GM23338 (cell line): ENCODE measurements at regions not wholly inside any gene's neighbourhood (a gene's known extent, or its start where the extent isn't known, plus 50 kb on each side); places are given as distances from the start of the nearest gene placed in this dataset.

ENCODE experiments used
- ATAC-seq: fragments of 200-7000 bp; cut with Tn5 transposase; 3 replicates; pipeline ENCODE4 v1.9.1; 2020
- DNase-seq: peaks from one replicate; pipeline ENCODE4 v3.0.0-alpha.2; 2015; ENCODE audit warnings: low spot score
- H2AFZ ChIP-seq: fragments of 200-600 bp; sonication (generic); 2 replicates; pipeline ENCODE4 v1.8.0; 2016; ENCODE audit warnings: antibody characterized with exemption, mild to moderate bottlenecking, moderate library complexity
- H3F3A ChIP-seq: fragments of 200-600 bp; sonication (generic); replicated peaks from 2 replicates; pipeline ENCODE4 v1.8.0; 2017; ENCODE audit warnings: antibody characterized with exemption, mixed run types, low read depth
- H3K27ac ChIP-seq: fragments of 200-600 bp; sonication (generic); 2 replicates; pipeline ENCODE4 v1.6.1; 2016; ENCODE audit warnings: low read depth
- H3K27me3 ChIP-seq: fragments of 200-600 bp; sonication (generic); 2 replicates; pipeline ENCODE4 v1.8.0; 2016; ENCODE audit warnings: mild to moderate bottlenecking, mixed run types, moderate library complexity; ENCODE audit not compliant: insufficient read depth
- H3K36me3 ChIP-seq: fragments of 200-600 bp; sonication (generic); 2 replicates; pipeline ENCODE4 v1.8.0; 2016; ENCODE audit warnings: mild to moderate bottlenecking; ENCODE audit not compliant: insufficient read depth
- H3K4me1 ChIP-seq: fragments of 200-600 bp; sonication (generic); 2 replicates; pipeline ENCODE4 v1.8.0; 2016; ENCODE audit warnings: mild to moderate bottlenecking, moderate library complexity; ENCODE audit not compliant: insufficient read depth
- H3K4me2 ChIP-seq: fragments of 200-600 bp; sonication (generic); 2 replicates; pipeline ENCODE4 v1.7.1; 2017; ENCODE audit warnings: mixed run types
- H3K4me3 ChIP-seq: fragments of 200-600 bp; sonication (generic); 2 replicates; pipeline ENCODE4 v1.6.1; 2016; ENCODE audit warnings: mixed run types
- H3K79me2 ChIP-seq: fragments of 200-600 bp; sonication (generic); replicated peaks from 2 replicates; pipeline ENCODE4 v1.8.0; 2017; ENCODE audit warnings: mild to moderate bottlenecking; ENCODE audit not compliant: insufficient read depth
- H3K9me2 ChIP-seq: fragments of 200-600 bp; sonication (generic); 2 replicates; pipeline ENCODE4 v1.8.0; 2017; ENCODE audit not compliant: insufficient read depth
- H4K20me1 ChIP-seq: fragments of 200-600 bp; sonication (generic); replicated peaks from 2 replicates; pipeline ENCODE4 v1.8.0; 2017; ENCODE audit warnings: mild to moderate bottlenecking; ENCODE audit not compliant: insufficient read depth
- H3K27ac Mint-ChIP-seq: 2 replicates; pipeline ENCODE4 v1.8.0; 2020; ENCODE audit warnings: inconsistent platforms, mild to moderate bottlenecking, moderate library complexity, mixed read lengths
- H3K27me3 Mint-ChIP-seq: 3 replicates; pipeline ENCODE4 v1.8.0; 2022; ENCODE audit warnings: low read depth, mild to moderate bottlenecking, moderate library complexity, mixed read lengths, inconsistent platforms; ENCODE audit not compliant: insufficient read depth, poor library complexity
- H3K36me3 Mint-ChIP-seq: 3 replicates; pipeline ENCODE4 v1.8.0; 2021; ENCODE audit warnings: low read depth, mild to moderate bottlenecking, inconsistent platforms, moderate library complexity, mixed read lengths
- H3K4me1 Mint-ChIP-seq: 3 replicates; pipeline ENCODE4 v1.8.0; 2020; ENCODE audit warnings: mild to moderate bottlenecking, inconsistent platforms, mixed read lengths
- H3K4me3 Mint-ChIP-seq: 3 replicates; pipeline ENCODE4 v1.8.0; 2021; ENCODE audit warnings: moderate library complexity, mild to moderate bottlenecking, inconsistent platforms, mixed read lengths
- H3K9me3 Mint-ChIP-seq: 3 replicates; pipeline ENCODE4 v1.8.0; 2020; ENCODE audit warnings: moderate library complexity, mild to moderate bottlenecking, inconsistent platforms, mixed read lengths
- CTCF ChIP-seq, 2 experiments: fragments of 200-600 bp in 1 of 2; sonication (generic) in 1 of 2; conservative IDR thresholded peaks; 2 replicates each; pipeline versions ENCODE4 v1.5.1 to v1.6.1; 2016 to 2017; ENCODE audit warnings: antibody characterized with exemption in 2 of 2, low read depth in 2 of 2, mild to moderate bottlenecking in 2 of 2, moderate library complexity in 1 of 2
- ETS1 ChIP-seq: IDR thresholded peaks from 2 replicates; pipeline ENCODE4 v1.6.1; 2016; ENCODE audit warnings: antibody characterized with exemption
- EZH2phosphoT487 ChIP-seq: fragments of 200-600 bp; sonication (generic); IDR thresholded peaks from one replicate; pipeline ENCODE4 v1.8.1; 2018; ENCODE audit warnings: antibody characterized with exemption; ENCODE audit not compliant: unreplicated experiment
- JUNB ChIP-seq: IDR thresholded peaks from one replicate; pipeline ENCODE4 v1.6.1; 2016; ENCODE audit warnings: antibody characterized with exemption; ENCODE audit not compliant: unreplicated experiment
- POLR2AphosphoS5 ChIP-seq: IDR thresholded peaks from 2 replicates; pipeline ENCODE4 v1.6.1; 2016; ENCODE audit warnings: antibody characterized with exemption, low read depth
- STAT1 ChIP-seq: IDR thresholded peaks from one replicate; pipeline ENCODE4 v1.6.1; 2016; ENCODE audit warnings: antibody characterized with exemption; ENCODE audit not compliant: unreplicated experiment
- ZNF114 ChIP-seq: fragments of 250-450 bp; sonication (Bioruptor Pico); IDR thresholded peaks from 2 replicates; pipeline ENCODE4 v1.5.0; 2020; ENCODE audit warnings: mild to moderate bottlenecking, moderate library complexity
- ZNF462 ChIP-seq: fragments of 250-450 bp; sonication (Bioruptor Pico); IDR thresholded peaks from 2 replicates; pipeline ENCODE4 v1.5.0; 2020; ENCODE audit warnings: mild to moderate bottlenecking, moderate library complexity

GRCh38 chr6:91705646-91706045 is 1118.8 kb upstream of the MAP3K7 start (continued):
- TF ChIP-seq ZNF462 (no peak), ZNF114 (no peak), CTCF (conservative IDR thresholded peaks at IDR 0.05; ENCODE audit: low read depth in 2 of 2) (no peak), STAT1 (no peak), JUNB (no peak)

GRCh38 chr6:91704531-91704930 is 1117.7 kb upstream of the MAP3K7 start:
- H3K9me3 Mint-ChIP-seq = no peaks in the 10 kb centered on the region
- H3K27me3 Mint-ChIP-seq = no peaks in the 10 kb centered on the region
- Histone ChIP-seq H4K20me1 (no peaks in the 10 kb centered on the region), H2AFZ (no peak overlapping the region), H3K4me3 (no peak overlapping the region), H3K36me3 (no peaks in the 10 kb centered on the region), H3K27ac (no peak overlapping the region), H3K27me3 (no peaks in the 10 kb centered on the region), H3F3A (no peaks in the 10 kb centered on the region), H3K79me2 (no peaks in the 10 kb centered on the region), H3K4me2 (no peak overlapping the region), H3K4me1 (no peaks in the 10 kb centered on the region), H3K9me2 (no peaks in the 10 kb centered on the region)
- no peaks in the 10 kb centered on the region for H3K36me3 Mint-ChIP-seq
- ATAC-seq (no peak), DNase-seq (no peak)
- H3K27ac Mint-ChIP-seq = no peak overlapping the region
- H3K4me3 Mint-ChIP-seq = no peak overlapping the region
- H3K4me1 Mint-ChIP-seq = no peaks in the 10 kb centered on the region
- TF ChIP-seq POLR2AphosphoS5 = no peak
- no peak for TF ChIP-seq ETS1
- no peak for TF ChIP-seq ZNF462
- no peak for TF ChIP-seq EZH2phosphoT487
